Bronchial epithelial cell (primary cell): ENCODE measurements at regions not wholly inside any gene's neighbourhood (a gene's known extent, or its start where the extent isn't known, plus 50 kb on each side); places are given as distances from the start of the nearest gene placed in this dataset.

Source experiments
- DNase-seq: peaks from one replicate; pipeline ENCODE4 v3.0.0-alpha.2; 2010; ENCODE audit warnings: low read depth
- FAIRE-seq: peaks from 2 replicates; lab custom pipeline; 2011; peaks lifted over from hg19 to GRCh38; lab: Jason Lieb, UNC
- H3K27me3 ChIP-seq: 2 replicates; pipeline ENCODE4 v1.5.1; 2011; ENCODE audit warnings: low read length; ENCODE audit not compliant: control insufficient read depth, insufficient read depth
- H3K36me3 ChIP-seq: 2 replicates; pipeline ENCODE4 v1.5.1; 2011; ENCODE audit warnings: low read length; ENCODE audit not compliant: control insufficient read depth, insufficient read depth
- H3K4me3 ChIP-seq: 2 replicates; pipeline ENCODE4 v1.5.1; 2011; ENCODE audit warnings: mild to moderate bottlenecking, low read depth, low read length, control low read depth
- TF ChIP-seq, protein P1 (sequence below): IDR thresholded peaks from 2 replicates; pipeline ENCODE4 v1.5.1; 2011; ENCODE audit warnings: mild to moderate bottlenecking, moderate library complexity, low read length, control low read depth, inconsistent platforms; ENCODE audit not compliant: insufficient read depth, severe bottlenecking

DNA sequence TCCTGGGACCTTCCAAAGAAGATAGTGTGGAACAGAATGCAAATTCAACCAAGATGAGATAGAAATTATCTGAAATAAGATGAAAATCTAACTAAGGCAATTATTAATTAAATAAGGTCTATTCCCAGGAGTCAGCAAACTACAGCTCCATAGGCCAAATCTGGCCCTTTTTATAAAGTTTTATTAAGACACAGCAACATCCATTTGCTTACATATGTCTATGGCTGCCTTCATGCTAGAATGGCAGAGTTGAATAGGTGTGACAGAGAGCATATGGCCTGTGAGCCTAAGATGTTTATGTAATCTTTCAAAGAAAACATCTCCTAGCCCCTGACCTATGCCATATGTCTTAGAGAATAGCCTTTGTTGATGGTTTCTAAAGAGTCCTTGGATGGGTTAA is 503.0 kb downstream of the EDEM1 start:
- Histone ChIP-seq H3K36me3 (no peaks in the 10 kb centered on the region), H3K4me3 (no peak overlapping the region), H3K27me3 (no peaks in the 10 kb centered on the region)
- TF ChIP-seq, protein P1, sequence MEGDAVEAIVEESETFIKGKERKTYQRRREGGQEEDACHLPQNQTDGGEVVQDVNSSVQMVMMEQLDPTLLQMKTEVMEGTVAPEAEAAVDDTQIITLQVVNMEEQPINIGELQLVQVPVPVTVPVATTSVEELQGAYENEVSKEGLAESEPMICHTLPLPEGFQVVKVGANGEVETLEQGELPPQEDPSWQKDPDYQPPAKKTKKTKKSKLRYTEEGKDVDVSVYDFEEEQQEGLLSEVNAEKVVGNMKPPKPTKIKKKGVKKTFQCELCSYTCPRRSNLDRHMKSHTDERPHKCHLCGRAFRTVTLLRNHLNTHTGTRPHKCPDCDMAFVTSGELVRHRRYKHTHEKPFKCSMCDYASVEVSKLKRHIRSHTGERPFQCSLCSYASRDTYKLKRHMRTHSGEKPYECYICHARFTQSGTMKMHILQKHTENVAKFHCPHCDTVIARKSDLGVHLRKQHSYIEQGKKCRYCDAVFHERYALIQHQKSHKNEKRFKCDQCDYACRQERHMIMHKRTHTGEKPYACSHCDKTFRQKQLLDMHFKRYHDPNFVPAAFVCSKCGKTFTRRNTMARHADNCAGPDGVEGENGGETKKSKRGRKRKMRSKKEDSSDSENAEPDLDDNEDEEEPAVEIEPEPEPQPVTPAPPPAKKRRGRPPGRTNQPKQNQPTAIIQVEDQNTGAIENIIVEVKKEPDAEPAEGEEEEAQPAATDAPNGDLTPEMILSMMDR = no peak
- FAIRE-seq (no peak), DNase-seq (no peak)

DNA sequence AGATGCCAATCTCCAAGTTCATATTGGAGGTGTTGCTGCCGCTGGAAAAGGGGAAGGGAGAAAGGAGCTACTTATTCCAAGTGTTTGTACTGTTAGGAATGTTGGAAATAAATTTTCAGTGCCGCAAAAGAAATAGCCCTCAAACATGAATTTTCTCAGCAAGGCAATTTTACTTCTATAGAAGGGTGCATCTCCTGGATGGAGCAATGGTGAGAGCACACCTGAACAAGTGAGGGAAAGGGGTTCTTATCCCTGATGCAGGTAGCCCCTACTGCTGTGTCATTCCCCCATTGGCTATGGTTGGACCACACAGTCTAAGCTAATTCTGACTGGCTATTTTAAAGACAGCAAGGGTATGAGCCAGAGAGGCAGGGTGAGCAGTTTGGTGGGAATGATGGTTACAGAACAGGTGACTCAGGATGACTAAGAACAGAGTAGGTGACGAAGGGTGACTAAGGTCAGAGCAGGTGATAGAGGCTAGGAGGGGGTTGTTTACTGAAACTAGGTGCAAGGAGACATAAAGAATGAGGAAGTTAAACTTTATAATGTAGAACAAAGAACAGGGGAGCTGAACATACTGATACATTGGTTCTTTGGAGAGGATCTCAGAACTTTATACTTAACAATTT is 503.5 kb downstream of the EDEM1 start:
- H3K36me3 ChIP-seq = no peaks in the 10 kb centered on the region
- FAIRE-seq = no peak
- TF ChIP-seq, protein P1 = no peak

DNA sequence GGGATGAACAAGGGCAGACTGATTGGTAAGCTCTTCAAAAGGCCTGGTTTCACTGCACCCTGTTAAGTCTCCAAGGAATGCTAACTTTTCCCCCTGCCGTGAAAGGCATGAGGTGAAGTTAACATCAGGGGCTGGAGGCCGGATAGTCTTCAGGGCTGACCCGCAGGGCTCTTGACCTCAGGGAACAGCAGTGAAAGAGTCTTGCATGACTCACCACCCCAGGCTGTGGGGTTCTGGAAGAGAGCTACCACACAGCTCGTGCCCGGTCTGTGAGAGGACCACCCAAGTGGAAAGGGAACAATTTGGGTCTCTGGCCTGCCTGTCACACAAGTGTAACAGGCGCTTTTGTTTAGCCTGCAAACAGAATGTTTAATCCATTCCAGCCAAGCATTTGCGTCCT is 504.9 kb downstream of the EDEM1 start:
- TF ChIP-seq, protein P1 = no peak
- Histone ChIP-seq H3K4me3 (no peak overlapping the region), H3K36me3 (no peaks in the 10 kb centered on the region), H3K27me3 (no peaks in the 10 kb centered on the region)
- no peak for DNase-seq
- no peak for FAIRE-seq

More for the DNA sequence above, 503.5 kb downstream of the EDEM1 start:
- Histone ChIP-seq H3K4me3 (no peak overlapping the region), H3K27me3 (no peaks in the 10 kb centered on the region)
- no peak for DNase-seq

DNA sequence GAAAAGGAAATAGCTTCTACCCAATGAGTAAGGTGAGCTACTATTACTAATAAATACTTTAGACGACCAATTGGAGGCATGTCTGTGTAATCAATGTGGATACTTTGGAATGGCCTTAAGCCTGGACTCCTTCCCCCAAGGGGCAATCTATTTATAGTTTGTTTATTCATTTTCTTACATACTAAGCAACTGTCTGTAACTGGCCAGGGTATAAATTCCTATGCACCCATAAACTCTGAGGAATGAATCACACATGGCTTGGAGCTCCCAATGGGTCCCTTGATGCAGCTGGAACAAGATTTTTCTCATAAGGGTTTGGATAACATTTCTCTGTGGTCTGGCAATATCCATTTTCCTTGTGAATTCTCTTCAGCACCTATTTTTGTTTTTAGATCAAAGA is 506.8 kb downstream of the EDEM1 start:
- no peak for FAIRE-seq
- Histone ChIP-seq H3K27me3 (no peaks in the 10 kb centered on the region), H3K4me3 (no peak overlapping the region), H3K36me3 (no peaks in the 10 kb centered on the region)
- no peak for DNase-seq
- TF ChIP-seq, protein P1 = no peak

DNA sequence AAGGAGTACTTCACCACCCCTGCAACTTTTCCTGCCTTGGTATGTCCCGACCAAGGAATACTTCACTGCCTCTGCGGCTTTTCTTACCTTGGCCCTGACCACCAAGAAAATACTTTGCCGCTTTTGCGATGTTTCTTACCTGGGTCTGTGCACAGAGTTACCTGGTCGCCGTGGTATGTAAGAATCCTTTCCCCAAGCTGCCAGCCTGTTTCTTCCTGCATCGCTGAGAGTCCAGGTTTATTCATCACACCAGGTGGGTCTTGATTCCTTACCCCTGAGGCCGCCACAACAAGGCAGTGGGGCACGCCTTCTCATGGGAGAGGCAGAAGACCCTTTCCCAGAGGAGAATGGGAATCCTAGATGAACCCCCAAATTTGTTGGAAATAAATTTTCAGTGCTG is 511.3 kb downstream of the EDEM1 start:
- TF ChIP-seq, protein P1 = no peak
- no peak overlapping the region for H3K4me3 ChIP-seq
- no peaks in the 10 kb centered on the region for H3K36me3 ChIP-seq
- FAIRE-seq = no peak
- no peaks in the 10 kb centered on the region for H3K27me3 ChIP-seq
- DNase-seq = no peak

DNA sequence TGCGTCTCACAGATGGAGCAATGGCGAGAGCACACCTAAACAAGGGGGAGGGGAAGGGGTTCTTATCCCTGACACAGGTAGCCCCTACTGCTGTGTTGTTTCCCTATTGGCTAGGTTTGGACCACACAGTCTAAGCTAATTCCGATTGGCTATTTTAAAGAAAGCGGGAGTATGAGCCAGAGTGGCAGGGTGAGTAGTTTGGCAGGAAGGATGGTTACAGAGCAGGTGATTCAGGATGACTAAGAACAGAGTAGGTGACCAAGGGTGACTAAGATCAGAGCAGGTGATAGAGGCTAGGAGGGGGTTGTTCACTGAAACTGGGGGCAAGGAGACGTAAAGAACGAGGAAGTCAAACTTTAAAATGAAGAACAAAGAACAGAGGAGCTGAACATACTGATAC is 511.8 kb downstream of the EDEM1 start:
- DNase-seq (no peak), FAIRE-seq (no peak)
- no peaks in the 10 kb centered on the region for H3K36me3 ChIP-seq
- TF ChIP-seq, protein P1 = no peak
- no peak overlapping the region for H3K4me3 ChIP-seq
- no peaks in the 10 kb centered on the region for H3K27me3 ChIP-seq
